WTC11 (cell line): ENCODE measurements at regions not wholly inside any gene's neighbourhood (a gene's known extent, or its start where the extent isn't known, plus 50 kb on each side); places are given as distances from the start of the nearest gene placed in this dataset.

Experiments
- ATAC-seq: fragments of 200-7000 bp; cut with Tn5 transposase; 2 replicates; pipeline ENCODE4 v1.10.0; 2021; ENCODE audit warnings: mild to moderate bottlenecking, moderate library complexity
- CTCF ChIA-PET: fragments of 300-600 bp; sonication (Branson Sonifier 250); formaldehyde crosslinking; loops from one replicate; lab custom pipeline; 2021; ENCODE audit warnings: antibody characterized with exemption; lab: Charles Lee
- POLR2A ChIA-PET: fragments of 350-600 bp; sonication (Branson Sonifier 250); formaldehyde crosslinking; loops from one replicate; lab custom pipeline; 2021; ENCODE audit warnings: antibody characterized with exemption; lab: Charles Lee
- DNase-seq: peaks from one replicate; pipeline ENCODE4 v3.0.0; 2021; ENCODE audit warnings: low spot score
- H3K27ac Mint-ChIP-seq: 2 replicates; pipeline ENCODE4 v1.8.0; 2021; ENCODE audit warnings: mixed read lengths
- H3K27me3 Mint-ChIP-seq: 2 replicates; pipeline ENCODE4 v1.8.0; 2021; ENCODE audit warnings: low read depth, mild to moderate bottlenecking, moderate library complexity, mixed read lengths
- H3K36me3 Mint-ChIP-seq: 2 replicates; pipeline ENCODE4 v1.8.0; 2021; ENCODE audit warnings: mixed read lengths
- H3K4me1 Mint-ChIP-seq: 2 replicates; pipeline ENCODE4 v1.8.0; 2022; ENCODE audit warnings: mixed read lengths
- H3K4me3 Mint-ChIP-seq: 2 replicates; pipeline ENCODE4 v1.8.0; 2021; ENCODE audit warnings: mild to moderate bottlenecking, moderate library complexity, mixed read lengths
- H3K9me3 Mint-ChIP-seq: 2 replicates; pipeline ENCODE4 v1.8.0; 2021; ENCODE audit warnings: mixed read lengths
- CREB1 ChIP-seq: sonication (generic); formaldehyde crosslinking; IDR thresholded peaks from 2 replicates; pipeline ENCODE4 v1.8.0; 2023; ENCODE audit warnings: mild to moderate bottlenecking, missing genetic modification reagents
- ELF4 ChIP-seq: sonication (generic); formaldehyde crosslinking; IDR thresholded peaks from 2 replicates; pipeline ENCODE4 v1.8.1; 2022; ENCODE audit warnings: low read depth, mild to moderate bottlenecking, moderate library complexity, missing genetic modification reagents
- ESRRA ChIP-seq: sonication (generic); formaldehyde crosslinking; IDR thresholded peaks from 2 replicates; pipeline ENCODE4 v1.8.1; 2022; ENCODE audit warnings: mild to moderate bottlenecking, missing genetic modification reagents, borderline replicate concordance
- ETV6 ChIP-seq: sonication (generic); formaldehyde crosslinking; IDR thresholded peaks from 2 replicates; pipeline ENCODE4 v1.8.1; 2022; ENCODE audit warnings: mild to moderate bottlenecking, missing genetic modification reagents
- FOXK1 ChIP-seq: sonication (generic); formaldehyde crosslinking; IDR thresholded peaks from 2 replicates; pipeline ENCODE4 v1.8.0; 2022; ENCODE audit warnings: mild to moderate bottlenecking, moderate library complexity, missing genetic modification reagents
- MXD4 ChIP-seq: fragments of 250-450 bp; sonication (Bioruptor Pico); IDR thresholded peaks from 2 replicates; pipeline ENCODE4 v1.8.0; 2021; ENCODE audit warnings: mild to moderate bottlenecking, moderate library complexity, borderline replicate concordance
- MYBL2 ChIP-seq: sonication (generic); formaldehyde crosslinking; IDR thresholded peaks from 2 replicates; pipeline ENCODE4 v1.8.1; 2023; ENCODE audit warnings: mild to moderate bottlenecking, moderate library complexity, missing genetic modification reagents
- NR1H2 ChIP-seq: sonication (generic); formaldehyde crosslinking; IDR thresholded peaks from 2 replicates; pipeline ENCODE4 v1.9.0; 2021; ENCODE audit warnings: mild to moderate bottlenecking, moderate library complexity, missing genetic modification reagents
- PRRX2 ChIP-seq: fragments of 250-450 bp; sonication (Bioruptor Pico); IDR thresholded peaks from 2 replicates; pipeline ENCODE4 v1.8.0; 2021; ENCODE audit warnings: mild to moderate bottlenecking
- SMAD3 ChIP-seq: sonication (generic); formaldehyde crosslinking; IDR thresholded peaks from 2 replicates; pipeline ENCODE4 v1.8.0; 2022; ENCODE audit warnings: missing genetic modification reagents, mild to moderate bottlenecking, borderline replicate concordance
- TCF7 ChIP-seq: sonication (generic); formaldehyde crosslinking; IDR thresholded peaks from 2 replicates; pipeline ENCODE4 v1.8.0; 2022; ENCODE audit warnings: mild to moderate bottlenecking, low read depth, missing genetic modification reagents, moderate library complexity
- ZBTB21 ChIP-seq: sonication (generic); formaldehyde crosslinking; IDR thresholded peaks from 2 replicates; pipeline ENCODE4 v1.8.1; 2023; ENCODE audit warnings: mild to moderate bottlenecking, missing genetic modification reagents, borderline replicate concordance
- ZMAT4 ChIP-seq: fragments of 250-450 bp; sonication (Bioruptor Pico); IDR thresholded peaks from 2 replicates; pipeline ENCODE4 v1.9.0; 2021; ENCODE audit warnings: mild to moderate bottlenecking
- ZNF121 ChIP-seq: sonication (generic); formaldehyde crosslinking; IDR thresholded peaks from 2 replicates; pipeline ENCODE4 v1.8.0; 2023; ENCODE audit warnings: missing genetic modification reagents
- ZNF423 ChIP-seq: fragments of 250-450 bp; sonication (Bioruptor Pico); IDR thresholded peaks from 2 replicates; pipeline ENCODE4 v2.1.2; 2022; ENCODE audit warnings: mild to moderate bottlenecking, moderate library complexity
- ZNF532 ChIP-seq: fragments of 250-450 bp; sonication (Bioruptor Pico); IDR thresholded peaks from 2 replicates; pipeline ENCODE4 v1.9.0; 2021; ENCODE audit warnings: mild to moderate bottlenecking, borderline replicate concordance
- ZNF671 ChIP-seq: fragments of 250-450 bp; sonication (Bioruptor Pico); IDR thresholded peaks from 2 replicates; pipeline ENCODE4 v1.8.0; 2021; ENCODE audit warnings: mild to moderate bottlenecking
- ZSCAN18 ChIP-seq: fragments of 250-450 bp; sonication (Bioruptor Pico); IDR thresholded peaks from 2 replicates; pipeline ENCODE4 v2.1.2; 2022; ENCODE audit warnings: mild to moderate bottlenecking, moderate library complexity
- TF ChIP-seq, protein P1 (sequence below): sonication (generic); formaldehyde crosslinking; IDR thresholded peaks from 2 replicates; pipeline ENCODE4 v1.8.1; 2023; ENCODE audit warnings: mild to moderate bottlenecking, missing genetic modification reagents, moderate library complexity
- TF ChIP-seq, protein P2 (sequence below): sonication (generic); formaldehyde crosslinking; IDR thresholded peaks from 2 replicates; pipeline ENCODE4 v1.8.1; 2023; ENCODE audit warnings: mild to moderate bottlenecking, moderate library complexity, missing genetic modification reagents

DNA sequence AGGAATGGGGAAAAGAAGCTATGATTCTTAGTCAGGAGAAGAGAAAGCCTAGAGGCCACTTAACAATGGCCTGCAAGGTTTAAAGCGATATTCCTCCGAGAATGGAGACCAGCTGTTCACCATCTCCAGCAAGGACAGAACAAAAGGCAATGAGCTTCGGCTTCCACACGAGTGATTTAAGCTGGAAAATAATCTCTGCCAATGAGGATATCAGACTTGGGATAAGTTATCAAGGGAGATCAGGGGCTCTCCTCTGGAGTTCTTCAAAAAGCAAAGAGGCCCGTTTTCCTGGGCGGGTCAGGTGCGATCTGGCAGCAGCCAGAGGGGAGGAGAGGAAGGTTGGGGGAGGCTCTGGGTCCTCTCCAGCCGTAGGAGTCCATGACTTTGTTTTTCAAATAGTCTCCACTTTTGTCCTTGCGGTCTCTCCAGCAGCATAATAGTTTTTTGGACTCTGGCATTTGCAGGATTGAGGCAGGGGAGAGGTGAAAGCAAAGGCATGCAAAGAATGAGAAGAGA is 211.3 kb downstream of the SKIDA1 start (continued):
- TF ChIP-seq ZNF532 (CRISPR knock-in tag): no peak
- no peak for TF ChIP-seq ELF4
- no peak for TF ChIP-seq MYBL2 (CRISPR knock-in tag)
- TF ChIP-seq ZNF671 (CRISPR knock-in tag): no peak
- no peak for TF ChIP-seq ZNF423 (CRISPR knock-in tag)
- no peak for TF ChIP-seq TCF7 (CRISPR knock-in tag)

- no peaks in the 10 kb centered on the region for H3K9me3 Mint-ChIP-seq
- no peaks in the 10 kb centered on the region for H3K36me3 Mint-ChIP-seq
- no peak for ATAC-seq
- no peaks in the 10 kb centered on the region for H3K27me3 Mint-ChIP-seq
- POLR2A ChIA-PET: no interaction called here
- H3K27ac Mint-ChIP-seq: peak overlapping the region; percentile 89
- no peak for DNase-seq
- TF ChIP-seq PRRX2 (CRISPR knock-in tag) (no peak), ZNF121 (CRISPR knock-in tag) (peak; percentile 54), SMAD3 (CRISPR knock-in tag) (no peak), MXD4 (CRISPR knock-in tag) (no peak), NR1H2 (CRISPR knock-in tag) (no peak)
- TF ChIP-seq, all 79 proteins: peak for 1
- CTCF ChIA-PET: interaction anchor here (0.9 kb wide), 1 partner anchor 182 kb away, joined by 3 read pairs; no protein-coding TSS in a partner anchor
- H3K4me3 Mint-ChIP-seq: no peak overlapping the region
- peaks cover 54% of the 10 kb centered on the region for H3K4me1 Mint-ChIP-seq
These were observed 211.8 kb downstream of the SKIDA1 start for GRCh38 chr10:21313691-21314090.

DNA sequence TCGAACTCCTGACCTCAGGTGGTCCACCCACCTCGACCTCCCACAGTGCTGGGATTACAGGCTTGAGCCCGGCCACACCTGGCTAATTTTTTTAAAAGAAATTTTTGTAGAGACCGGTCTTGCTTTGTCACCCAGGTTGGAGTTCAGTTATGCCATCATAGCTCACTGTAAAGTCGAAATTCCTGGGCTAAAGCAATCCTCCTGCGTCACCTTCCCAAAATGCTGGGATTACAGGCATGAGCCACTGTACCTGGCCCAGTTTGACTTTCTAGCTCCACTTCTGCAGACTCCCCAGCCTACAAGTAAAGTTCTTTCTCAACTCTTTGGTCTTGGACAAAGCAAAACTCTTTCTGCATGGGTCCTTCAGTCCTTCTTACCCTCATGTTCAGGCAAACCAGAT is 214.1 kb downstream of the SKIDA1 start:
- H3K27ac Mint-ChIP-seq: no peak overlapping the region
- ATAC-seq: no peak
- POLR2A ChIA-PET: interaction anchor here (0.6 kb wide), 1 partner anchor 21 kb away, joined by 6 read pairs; no protein-coding TSS in a partner anchor
- H3K27me3 Mint-ChIP-seq: no peaks in the 10 kb centered on the region
- no peak for DNase-seq
- H3K36me3 Mint-ChIP-seq: no peaks in the 10 kb centered on the region
- CTCF ChIA-PET: no interaction called here
- no peaks in the 10 kb centered on the region for H3K9me3 Mint-ChIP-seq
- H3K4me3 Mint-ChIP-seq: no peak overlapping the region
- H3K4me1 Mint-ChIP-seq: peaks cover 48% of the 10 kb centered on the region
- TF ChIP-seq SMAD3 (CRISPR knock-in tag) (no peak), ZBTB21 (CRISPR knock-in tag) (no peak), ZMAT4 (CRISPR knock-in tag) (no peak), CREB1 (CRISPR knock-in tag) (no peak), FOXK1 (CRISPR knock-in tag) (no peak), ESRRA (CRISPR knock-in tag) (no peak), ZSCAN18 (CRISPR knock-in tag) (no peak), ETV6 (CRISPR knock-in tag) (no peak), ZNF532 (CRISPR knock-in tag) (no peak), ZNF423 (CRISPR knock-in tag) (no peak)
- TF ChIP-seq, protein P1, sequence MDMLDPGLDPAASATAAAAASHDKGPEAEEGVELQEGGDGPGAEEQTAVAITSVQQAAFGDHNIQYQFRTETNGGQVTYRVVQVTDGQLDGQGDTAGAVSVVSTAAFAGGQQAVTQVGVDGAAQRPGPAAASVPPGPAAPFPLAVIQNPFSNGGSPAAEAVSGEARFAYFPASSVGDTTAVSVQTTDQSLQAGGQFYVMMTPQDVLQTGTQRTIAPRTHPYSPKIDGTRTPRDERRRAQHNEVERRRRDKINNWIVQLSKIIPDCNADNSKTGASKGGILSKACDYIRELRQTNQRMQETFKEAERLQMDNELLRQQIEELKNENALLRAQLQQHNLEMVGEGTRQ: no peak
- TF ChIP-seq, protein P2, sequence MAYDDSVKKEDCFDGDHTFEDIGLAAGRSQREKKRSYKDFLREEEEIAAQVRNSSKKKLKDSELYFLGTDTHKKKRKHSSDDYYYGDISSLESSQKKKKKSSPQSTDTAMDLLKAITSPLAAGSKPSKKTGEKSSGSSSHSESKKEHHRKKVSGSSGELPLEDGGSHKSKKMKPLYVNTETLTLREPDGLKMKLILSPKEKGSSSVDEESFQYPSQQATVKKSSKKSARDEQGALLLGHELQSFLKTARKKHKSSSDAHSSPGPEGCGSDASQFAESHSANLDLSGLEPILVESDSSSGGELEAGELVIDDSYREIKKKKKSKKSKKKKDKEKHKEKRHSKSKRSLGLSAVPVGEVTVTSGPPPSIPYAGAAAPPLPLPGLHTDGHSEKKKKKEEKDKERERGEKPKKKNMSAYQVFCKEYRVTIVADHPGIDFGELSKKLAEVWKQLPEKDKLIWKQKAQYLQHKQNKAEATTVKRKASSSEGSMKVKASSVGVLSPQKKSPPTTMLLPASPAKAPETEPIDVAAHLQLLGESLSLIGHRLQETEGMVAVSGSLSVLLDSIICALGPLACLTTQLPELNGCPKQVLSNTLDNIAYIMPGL (CRISPR knock-in tag): no peak
